ENCODE measurements at regions not wholly inside any gene's neighbourhood (a gene's known extent, or its start where the extent isn't known, plus 50 kb on each side); places are given as distances from the start of the nearest gene placed in this dataset.
"Not testable (repeated sequence)": the region's sequence is repeated elsewhere in the genome, so short reads cannot be mapped to it uniquely, and the experiment has no call there.

GRCh38 chr16:63174801-63175200, 1138.6 kb upstream of the CDH8 start:
- no peak for DNase-seq

- DNase-seq, result no peak
These were observed 1135.3 kb upstream of the CDH8 start for GRCh38 chr16:63171545-63171944.

- DNase-seq, result no peak
These were observed 1132.9 kb upstream of the CDH8 start for GRCh38 chr16:63169100-63169499.

- no peak for DNase-seq
These were observed 1121.6 kb upstream of the CDH8 start for GRCh38 chr16:63157818-63158217.

- no peak for DNase-seq
These were observed 1110.0 kb upstream of the CDH8 start for GRCh38 chr16:63146251-63146650.

GRCh38 chr16:63145411-63145810, 1109.2 kb upstream of the CDH8 start:
- no peak for DNase-seq

- DNase-seq, result no peak
These were observed 1098.8 kb upstream of the CDH8 start for GRCh38 chr16:63135069-63135468.

- DNase-seq, result no peak
These were observed 1095.3 kb upstream of the CDH8 start for GRCh38 chr16:63131503-63131902.

GRCh38 chr16:63130942-63131341, 1094.7 kb upstream of the CDH8 start:
- no peak for DNase-seq

GRCh38 chr16:63129411-63130125, 1093.3 kb upstream of the CDH8 start:
- no peak for DNase-seq

- DNase-seq, result not testable (repeated sequence)
These were observed 1083.7 kb upstream of the CDH8 start for GRCh38 chr16:63119905-63120304.

GRCh38 chr16:63100082-63100481, 1063.8 kb upstream of the CDH8 start:
- no peak for DNase-seq

- DNase-seq, result no peak
These were observed 1060.6 kb upstream of the CDH8 start for GRCh38 chr16:63096857-63097256.

- DNase-seq, result no peak
These were observed 1056.5 kb upstream of the CDH8 start for GRCh38 chr16:63092736-63093135.

- DNase-seq, result no peak
These were observed 1045.9 kb upstream of the CDH8 start for GRCh38 chr16:63082101-63082500.

- no peak for DNase-seq
These were observed 1044.5 kb upstream of the CDH8 start for GRCh38 chr16:63080746-63081145.

- no peak for DNase-seq
These were observed 1032.8 kb upstream of the CDH8 start for GRCh38 chr16:63069047-63069446.

- no peak for DNase-seq
These were observed 1030.9 kb upstream of the CDH8 start for GRCh38 chr16:63067141-63067540.

- no peak for DNase-seq
These were observed 1030.3 kb upstream of the CDH8 start for GRCh38 chr16:63066552-63066951.

- no peak for DNase-seq
These were observed 1025.1 kb upstream of the CDH8 start for GRCh38 chr16:63061319-63061718.

GRCh38 chr16:63059676-63060075, 1023.4 kb upstream of the CDH8 start:
- no peak for DNase-seq

GRCh38 chr16:63057341-63057740, 1021.1 kb upstream of the CDH8 start:
- no peak for DNase-seq

GRCh38 chr16:63050391-63050790, 1014.2 kb upstream of the CDH8 start:
- DNase-seq, result no peak

- no peak for DNase-seq
These were observed 1002.3 kb upstream of the CDH8 start for GRCh38 chr16:63038397-63039106.
